K562 (cell line): ENCODE measurements at regions not wholly inside any gene's neighbourhood (a gene's known extent, or its start where the extent isn't known, plus 50 kb on each side); places are given as distances from the start of the nearest gene placed in this dataset.

Experiments used
- ARID1B ChIP-seq: fragments of 450-650 bp; IDR thresholded peaks from 2 replicates; pipeline ENCODE4 v1.6.1; 2016; ENCODE audit warnings: antibody characterized with exemption, mild to moderate bottlenecking, inconsistent platforms
- CBX1 ChIP-seq: sonication (generic); IDR thresholded peaks from 2 replicates; pipeline ENCODE4 v1.6.1; 2016; ENCODE audit warnings: antibody characterized with exemption, low read depth, mild to moderate bottlenecking
- CEBPG ChIP-seq, 3 experiments: fragments of 200-800 bp in 1 of 3; sonication (Bioruptor generic) in 1 of 3; sonication (generic) in 1 of 3; formaldehyde crosslinking in 1 of 3; IDR thresholded peaks in 2 of 3; conservative IDR thresholded peaks in 1 of 3; 2 replicates each; pipeline versions ENCODE4 v1.6.1 to v1.8.0; 2016 to 2022; ENCODE audit warnings: missing compliant biosample characterization in 2 of 3, missing genetic modification characterization in 2 of 3, mild to moderate bottlenecking in 1 of 3, missing genetic modification reagents in 1 of 3
- EP300 ChIP-seq: IDR thresholded peaks from 2 replicates; pipeline ENCODE4 v1.6.1; 2012; ENCODE audit warnings: low read length, improper control_type of control experiment
- MGA ChIP-seq: fragments of 450-650 bp; IDR thresholded peaks from 2 replicates; pipeline ENCODE4 v1.6.1; 2016; ENCODE audit warnings: mild to moderate bottlenecking, moderate library complexity
- MYNN ChIP-seq, 2 experiments: sonication (generic); formaldehyde crosslinking in 1 of 2; IDR thresholded peaks; 2 replicates each; pipeline versions ENCODE4 v1.5.0 to v1.6.1; 2016 to 2020; ENCODE audit warnings: antibody characterized with exemption in 1 of 2, missing genetic modification reagents in 1 of 2
- TF ChIP-seq, protein P1 (sequence below): fragments of 250-450 bp; sonication (Bioruptor Pico); IDR thresholded peaks from 2 replicates; pipeline ENCODE4 v1.5.0; 2021; ENCODE audit warnings: mild to moderate bottlenecking, moderate library complexity
- TF ChIP-seq, protein P2 (sequence below): sonication (generic); formaldehyde crosslinking; IDR thresholded peaks from 2 replicates; pipeline ENCODE4 v1.8.1; 2023; ENCODE audit warnings: mild to moderate bottlenecking, missing genetic modification reagents
- TF ChIP-seq, protein P3 (sequence below): sonication (generic); formaldehyde crosslinking; IDR thresholded peaks from 2 replicates; pipeline ENCODE4 v1.8.1; 2023; ENCODE audit warnings: mild to moderate bottlenecking, missing genetic modification reagents, moderate library complexity

DNA sequence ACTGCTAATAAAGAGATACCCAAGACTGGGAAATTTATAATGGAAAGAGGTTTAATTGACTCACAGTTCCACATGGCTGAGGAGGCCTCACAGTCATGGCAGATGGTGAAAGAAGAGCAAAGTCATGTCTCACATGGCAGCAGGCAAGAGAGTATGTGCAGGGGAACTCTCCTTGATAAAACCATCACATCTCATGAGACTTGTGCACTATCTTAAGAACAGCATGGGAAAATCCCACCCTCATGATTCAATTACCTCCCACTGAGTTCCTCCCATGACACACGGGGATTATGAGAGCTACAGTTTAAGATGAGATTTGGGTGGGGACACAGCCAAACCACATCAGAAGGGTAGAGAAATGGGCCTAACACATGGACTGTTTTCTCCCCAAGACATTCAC lies 156.3 kb downstream of the CCDC71L start (continued):
- TF ChIP-seq MGA: peak; percentile 68
- TF ChIP-seq ARID1B: peak; percentile 12; the same call in 1 of the 2 replicates
- peak; percentile 9; the same call in 1 of the 2 replicates for TF ChIP-seq EP300
- no peak for TF ChIP-seq MYNN (IDR thresholded peaks at IDR 0.05)
- no peak for TF ChIP-seq MYNN (CRISPR knock-in tag; IDR thresholded peaks at IDR 0.05)
- 0 out of 2 replicates have a peak, but pooled peaks have one; percentile 1 for TF ChIP-seq CEBPG (CRISPR knock-in tag; IDR thresholded peaks at IDR 0.05)
- TF ChIP-seq CEBPG (tag; conservative IDR thresholded peaks at IDR 0.05 in 1 of 2, IDR thresholded peaks at IDR 0.05 in 1 of 2): no peak
- TF ChIP-seq, protein P1, sequence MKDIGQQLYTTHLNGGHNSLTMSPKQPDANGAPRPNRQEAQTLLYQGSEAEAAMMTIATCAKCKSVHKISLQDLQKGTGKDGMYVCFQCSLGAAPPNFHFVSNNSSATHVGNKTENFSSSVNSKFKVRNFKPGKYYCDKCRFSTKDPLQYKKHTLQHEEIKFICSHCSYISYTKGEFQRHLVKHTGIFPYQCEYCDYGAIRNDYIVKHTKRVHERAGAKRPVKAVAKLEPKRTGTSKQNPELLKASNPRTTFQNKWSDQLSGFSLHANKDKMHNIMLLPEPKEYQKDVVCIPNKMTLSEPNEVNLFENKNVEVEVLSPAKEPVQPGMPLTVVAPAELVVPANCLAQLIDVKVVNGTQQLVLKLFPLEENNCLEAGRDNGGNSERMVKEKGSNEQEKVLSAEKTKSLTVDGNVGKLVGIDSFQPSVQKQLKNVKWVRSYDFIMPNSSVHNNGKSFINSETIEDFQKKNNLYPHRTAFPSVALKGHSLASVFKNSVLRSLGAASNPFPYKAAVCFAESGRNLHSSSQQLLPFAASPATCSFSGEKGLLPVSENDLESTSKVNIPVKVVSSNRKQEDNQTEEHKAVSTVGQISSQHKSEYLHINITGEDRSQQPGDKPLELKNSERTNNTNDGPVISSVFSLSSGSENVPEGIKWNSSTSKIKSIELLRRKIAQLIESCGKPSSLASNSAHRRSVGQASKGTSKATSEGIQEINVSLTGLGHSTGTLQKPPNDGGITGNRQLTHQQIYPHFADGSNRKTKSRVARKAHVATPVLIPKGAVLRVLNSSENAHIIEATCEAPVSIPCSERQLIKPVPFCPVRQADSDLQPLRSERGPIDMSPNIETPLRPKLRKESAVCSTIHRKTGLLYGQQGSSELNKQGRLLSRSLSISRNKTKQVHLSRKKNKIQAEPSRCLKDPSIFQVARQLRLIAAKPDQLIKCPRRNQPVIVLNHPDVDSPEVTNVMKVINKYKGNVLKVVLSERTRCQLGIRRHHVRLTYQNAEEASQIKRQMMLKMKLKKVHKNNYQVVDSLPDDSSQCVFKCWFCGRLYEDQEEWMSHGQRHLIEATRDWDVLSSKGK (CRISPR knock-in tag): no peak
- TF ChIP-seq, protein P2, sequence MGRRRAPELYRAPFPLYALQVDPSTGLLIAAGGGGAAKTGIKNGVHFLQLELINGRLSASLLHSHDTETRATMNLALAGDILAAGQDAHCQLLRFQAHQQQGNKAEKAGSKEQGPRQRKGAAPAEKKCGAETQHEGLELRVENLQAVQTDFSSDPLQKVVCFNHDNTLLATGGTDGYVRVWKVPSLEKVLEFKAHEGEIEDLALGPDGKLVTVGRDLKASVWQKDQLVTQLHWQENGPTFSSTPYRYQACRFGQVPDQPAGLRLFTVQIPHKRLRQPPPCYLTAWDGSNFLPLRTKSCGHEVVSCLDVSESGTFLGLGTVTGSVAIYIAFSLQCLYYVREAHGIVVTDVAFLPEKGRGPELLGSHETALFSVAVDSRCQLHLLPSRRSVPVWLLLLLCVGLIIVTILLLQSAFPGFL: 0 out of 2 replicates have a peak, but pooled peaks have one; percentile 16
- 0 out of 2 replicates have a peak, but pooled peaks have one; percentile 25 for TF ChIP-seq CBX1
- TF ChIP-seq, protein P3, sequence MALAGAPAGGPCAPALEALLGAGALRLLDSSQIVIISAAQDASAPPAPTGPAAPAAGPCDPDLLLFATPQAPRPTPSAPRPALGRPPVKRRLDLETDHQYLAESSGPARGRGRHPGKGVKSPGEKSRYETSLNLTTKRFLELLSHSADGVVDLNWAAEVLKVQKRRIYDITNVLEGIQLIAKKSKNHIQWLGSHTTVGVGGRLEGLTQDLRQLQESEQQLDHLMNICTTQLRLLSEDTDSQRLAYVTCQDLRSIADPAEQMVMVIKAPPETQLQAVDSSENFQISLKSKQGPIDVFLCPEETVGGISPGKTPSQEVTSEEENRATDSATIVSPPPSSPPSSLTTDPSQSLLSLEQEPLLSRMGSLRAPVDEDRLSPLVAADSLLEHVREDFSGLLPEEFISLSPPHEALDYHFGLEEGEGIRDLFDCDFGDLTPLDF (CRISPR knock-in tag): no peak
